ENCODE measurements at regions not wholly inside any gene's neighbourhood (a gene's known extent, or its start where the extent isn't known, plus 50 kb on each side); places are given as distances from the start of the nearest gene placed in this dataset.
A peak's percentile ranks its signal among the peaks of the same experiment; 100 is the strongest.

GRCh38 chr7:118085000-118085399, 99.0 kb upstream of the LSM8 start:
- no peaks in the 10 kb centered on the region for H3F3A ChIP-seq (ENCODE audit: insufficient read depth)
- H2AFZ ChIP-seq = no peak overlapping the region
- no peaks in the 10 kb centered on the region for H3K9me3 ChIP-seq (ENCODE audit: low read depth)
- no peak overlapping the region for H3K9ac ChIP-seq
- TF ChIP-seq EZH2 (IDR thresholded peaks at IDR 0.05; ENCODE audit: insufficient read depth, poor library complexity, severe bottlenecking) = no peak
- no peak for TF ChIP-seq EZH2phosphoT487 (IDR thresholded peaks at IDR 0.05; ENCODE audit: insufficient read depth, low read depth)
- no peak overlapping the region for H3K4me2 ChIP-seq (ENCODE audit: unreplicated experiment)
- no peak for DNase-seq
- in situ Hi-C loops (cut with MboI) = no loop called here
- no peaks in the 10 kb centered on the region for H3K36me3 ChIP-seq (ENCODE audit: low read depth)
- no peaks in the 10 kb centered on the region for H3K4me1 ChIP-seq (ENCODE audit: insufficient read depth)
- 0 to 2% methylated on average over 3 of the region's 3 CpGs for WGBS, 2 experiments (ENCODE audit: low coverage in 1 of 2, low lambda C conversion rate in 2 of 2, missing lambda C conversion rate in 2 of 2)
- H3K27me3 ChIP-seq (replicated peaks; ENCODE audit: insufficient read depth) = no peaks in the 10 kb centered on the region
- no peaks in the 10 kb centered on the region for H4K20me1 ChIP-seq (ENCODE audit: insufficient read depth)
- no peak overlapping the region for H3K4me3 ChIP-seq
- 0 out of 2 replicates have a peak, but pooled peaks cover 3% of the 10 kb centered on the region for H3K9me2 ChIP-seq (ENCODE audit: insufficient read depth)
- no peaks in the 10 kb centered on the region for H3K79me2 ChIP-seq (ENCODE audit: insufficient read depth)
- H3K27ac ChIP-seq = no peak overlapping the region

DNA sequence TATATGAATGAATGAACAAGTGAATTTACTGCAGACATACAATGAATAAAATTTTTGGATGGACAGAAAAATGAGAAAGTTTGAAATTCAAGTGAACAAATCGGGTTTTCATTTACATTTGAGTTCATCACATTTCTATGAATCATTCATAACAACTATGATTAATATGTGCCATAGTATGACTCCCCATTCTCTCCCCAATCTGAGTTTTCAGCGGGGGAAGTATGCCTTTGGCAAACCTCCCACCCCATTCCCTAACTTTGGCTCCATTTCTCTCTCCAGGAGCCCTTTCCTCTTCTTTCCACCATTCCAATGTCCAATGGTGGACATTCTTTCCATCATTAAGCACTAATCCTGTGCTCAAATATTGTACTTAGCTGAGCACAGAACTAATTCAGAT, 96.8 kb upstream of the LSM8 start:
- WGBS, 2 experiments (ENCODE audit: low coverage in 1 of 2, low lambda C conversion rate in 2 of 2, missing lambda C conversion rate in 2 of 2) = 4 to 13% methylated on average over 2 of the region's 2 CpGs
- in situ Hi-C loops (cut with MboI) = no loop called here
- no peaks in the 10 kb centered on the region for H3K9me2 ChIP-seq (ENCODE audit: insufficient read depth)

DNA sequence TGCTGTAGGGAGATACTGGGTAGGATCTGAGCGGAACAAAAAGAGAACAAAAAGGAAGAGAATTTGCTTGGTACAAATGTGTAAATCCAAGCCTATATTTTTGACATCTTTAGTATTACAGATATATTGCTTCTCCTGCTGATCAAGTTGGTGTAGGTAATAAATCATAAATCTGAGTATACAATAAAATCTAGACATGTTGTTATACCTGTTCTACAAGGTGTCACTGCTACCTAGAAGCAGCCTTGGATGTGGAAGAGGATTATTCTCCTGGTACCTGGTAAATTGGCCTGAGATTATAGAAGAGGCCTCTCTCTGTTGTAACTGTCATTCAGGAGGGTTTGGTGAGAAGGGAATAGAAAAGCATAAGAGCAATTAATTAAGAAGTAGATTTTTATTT, 89.9 kb upstream of the LSM8 start:
- Histone ChIP-seq H3K27ac (no peak overlapping the region), H3K9me3 (ENCODE audit: low read depth) (no peaks in the 10 kb centered on the region), H3K4me2 (ENCODE audit: unreplicated experiment) (no peak overlapping the region), H3K27me3 (replicated peaks; ENCODE audit: insufficient read depth) (no peaks in the 10 kb centered on the region), H3K36me3 (ENCODE audit: low read depth) (no peaks in the 10 kb centered on the region), H3K9me2 (ENCODE audit: insufficient read depth) (no peaks in the 10 kb centered on the region), H2AFZ (no peak overlapping the region), H3F3A (ENCODE audit: insufficient read depth) (no peaks in the 10 kb centered on the region), H3K79me2 (ENCODE audit: insufficient read depth) (no peaks in the 10 kb centered on the region), H3K4me3 (no peak overlapping the region), H3K4me1 (ENCODE audit: insufficient read depth) (no peaks in the 10 kb centered on the region), H3K9ac (no peak overlapping the region), H4K20me1 (ENCODE audit: insufficient read depth) (no peaks in the 10 kb centered on the region)
- in situ Hi-C loops (cut with MboI) = no loop called here
- WGBS, 2 experiments (ENCODE audit: low coverage in 1 of 2, low lambda C conversion rate in 2 of 2, missing lambda C conversion rate in 2 of 2) = 41 to 42% methylated on average over 1 of the region's 1 CpG
- no peak for DNase-seq
- TF ChIP-seq EZH2phosphoT487 (IDR thresholded peaks at IDR 0.05; ENCODE audit: insufficient read depth, low read depth) (no peak), EZH2 (IDR thresholded peaks at IDR 0.05; ENCODE audit: insufficient read depth, poor library complexity, severe bottlenecking) (no peak)

More for the DNA sequence above, 96.8 kb upstream of the LSM8 start:
- TF ChIP-seq EZH2 (IDR thresholded peaks at IDR 0.05; ENCODE audit: insufficient read depth, poor library complexity, severe bottlenecking) (no peak), EZH2phosphoT487 (IDR thresholded peaks at IDR 0.05; ENCODE audit: insufficient read depth, low read depth) (no peak)
- H3K9ac ChIP-seq = no peak overlapping the region
- H3K9me3 ChIP-seq (ENCODE audit: low read depth) = no peaks in the 10 kb centered on the region
- no peak overlapping the region for H3K27ac ChIP-seq
- H3F3A ChIP-seq (ENCODE audit: insufficient read depth) = no peaks in the 10 kb centered on the region
- no peaks in the 10 kb centered on the region for H3K4me1 ChIP-seq (ENCODE audit: insufficient read depth)
- H2AFZ ChIP-seq = no peak overlapping the region
- no peaks in the 10 kb centered on the region for H3K36me3 ChIP-seq (ENCODE audit: low read depth)
- no peak overlapping the region for H3K4me2 ChIP-seq (ENCODE audit: unreplicated experiment)
- no peak overlapping the region for H3K4me3 ChIP-seq
- no peaks in the 10 kb centered on the region for H4K20me1 ChIP-seq (ENCODE audit: insufficient read depth)
- no peaks in the 10 kb centered on the region for H3K27me3 ChIP-seq (replicated peaks; ENCODE audit: insufficient read depth)
- no peaks in the 10 kb centered on the region for H3K79me2 ChIP-seq (ENCODE audit: insufficient read depth)
- no peak for DNase-seq

DNA sequence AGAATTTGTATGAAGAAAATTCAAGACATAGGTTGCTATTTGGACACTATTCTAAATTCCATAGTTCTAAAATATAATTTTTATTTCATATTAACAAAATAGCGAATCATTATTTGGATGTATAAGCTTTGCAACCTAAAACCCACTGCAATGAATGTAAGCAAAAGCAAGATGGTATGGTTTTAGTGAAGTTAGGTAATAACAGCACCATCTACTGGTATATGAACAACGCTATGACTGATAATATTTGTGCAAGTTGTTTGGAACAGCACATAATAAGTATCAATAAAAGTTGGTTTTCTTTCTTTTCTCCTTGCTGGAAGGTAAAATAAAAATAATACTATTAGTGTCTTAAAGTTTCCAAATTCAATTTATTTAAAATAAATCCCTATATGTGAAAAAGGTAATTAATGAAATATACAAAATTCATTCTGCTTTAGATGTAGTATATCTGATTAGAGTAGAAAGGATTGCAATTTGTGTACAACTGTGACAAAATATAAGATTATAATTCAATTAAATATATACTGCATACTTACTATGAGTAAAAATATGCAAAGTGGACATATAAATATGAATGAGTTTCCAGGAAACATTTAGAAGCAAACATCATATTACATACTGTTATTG, 79.0 kb upstream of the LSM8 start:
- in situ Hi-C loops (cut with MboI) = no loop called here

More for the DNA sequence above, 79.0 kb upstream of the LSM8 start:
- no peak for TF ChIP-seq EZH2phosphoT487 (IDR thresholded peaks at IDR 0.05; ENCODE audit: insufficient read depth, low read depth)
- TF ChIP-seq EZH2 (IDR thresholded peaks at IDR 0.05; ENCODE audit: insufficient read depth, poor library complexity, severe bottlenecking) = no peak
- Histone ChIP-seq H3K36me3 (ENCODE audit: low read depth) (no peaks in the 10 kb centered on the region), H3F3A (ENCODE audit: insufficient read depth) (no peaks in the 10 kb centered on the region), H3K27me3 (replicated peaks; ENCODE audit: insufficient read depth) (no peaks in the 10 kb centered on the region), H3K9ac (no peak overlapping the region), H3K9me2 (ENCODE audit: insufficient read depth) (no peaks in the 10 kb centered on the region), H3K4me1 (ENCODE audit: insufficient read depth) (no peaks in the 10 kb centered on the region), H2AFZ (no peak overlapping the region), H3K4me2 (ENCODE audit: unreplicated experiment) (no peak overlapping the region), H4K20me1 (ENCODE audit: insufficient read depth) (no peaks in the 10 kb centered on the region), H3K4me3 (no peak overlapping the region), H3K79me2 (ENCODE audit: insufficient read depth) (no peaks in the 10 kb centered on the region), H3K9me3 (ENCODE audit: low read depth) (no peaks in the 10 kb centered on the region), H3K27ac (no peak overlapping the region)
- peak; percentile 33 for DNase-seq
- WGBS, 2 experiments (ENCODE audit: low coverage in 1 of 2, low lambda C conversion rate in 2 of 2, missing lambda C conversion rate in 2 of 2) = 3 to 10% methylated on average over 2 of the region's 2 CpGs

All from GM23248 (cell line).